ENCODE measurements at regions not wholly inside any gene's neighbourhood (a gene's known extent, or its start where the extent isn't known, plus 50 kb on each side); places are given as distances from the start of the nearest gene placed in this dataset.

DNA sequence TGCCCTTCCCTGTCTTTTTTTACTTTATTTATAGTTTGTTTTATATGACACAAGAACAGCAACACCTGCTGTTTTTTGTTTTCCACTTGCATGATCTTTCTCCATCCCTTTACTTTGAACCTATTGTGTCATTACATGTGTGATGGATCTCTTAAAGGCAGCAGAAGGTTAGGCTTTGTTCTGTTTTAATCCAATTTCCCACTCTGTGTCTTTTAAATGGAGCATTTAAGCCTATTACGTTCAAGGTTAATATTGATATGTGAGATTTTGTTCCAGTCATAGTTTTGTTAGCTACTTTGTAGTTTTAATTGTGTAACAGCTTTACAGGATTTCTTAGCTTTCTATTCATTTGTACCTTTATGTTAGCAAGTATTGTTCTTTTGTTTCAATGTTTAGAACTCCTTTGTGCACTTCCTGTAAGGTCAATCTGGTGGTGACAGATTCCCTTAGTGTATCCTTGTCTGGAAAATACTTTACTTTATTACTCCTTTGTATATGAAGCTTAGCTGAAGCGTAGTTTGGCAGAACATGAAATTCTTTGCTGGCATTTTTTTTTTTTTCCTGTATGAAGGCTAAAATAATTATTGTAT lies 1443.0 kb upstream of the LRRTM1 start:
- H3K9me3 ChIP-seq (ENCODE audit: insufficient read depth, low read length, severe bottlenecking), result no peaks in the 10 kb centered on the region
- no peaks in the 10 kb centered on the region for H3K4me1 ChIP-seq (ENCODE audit: insufficient read depth, low read length)
- H3K4me2 ChIP-seq (ENCODE audit: insufficient read depth, low read length), result no peak overlapping the region
- H3K36me3 ChIP-seq (ENCODE audit: insufficient read depth, low read length), result no peaks in the 10 kb centered on the region
- H3K79me2 ChIP-seq (ENCODE audit: insufficient read depth, low read length), result no peaks in the 10 kb centered on the region
- DNase-seq (no peak), ATAC-seq (ENCODE audit: insufficient read depth, low read depth) (no peak)
- no peak overlapping the region for H3K4me3 ChIP-seq (ENCODE audit: low read depth in 1 of 2, low read length in 2 of 2)
- no peak overlapping the region for H3K27ac ChIP-seq (ENCODE audit: low read length)
- TF ChIP-seq, protein P1, sequence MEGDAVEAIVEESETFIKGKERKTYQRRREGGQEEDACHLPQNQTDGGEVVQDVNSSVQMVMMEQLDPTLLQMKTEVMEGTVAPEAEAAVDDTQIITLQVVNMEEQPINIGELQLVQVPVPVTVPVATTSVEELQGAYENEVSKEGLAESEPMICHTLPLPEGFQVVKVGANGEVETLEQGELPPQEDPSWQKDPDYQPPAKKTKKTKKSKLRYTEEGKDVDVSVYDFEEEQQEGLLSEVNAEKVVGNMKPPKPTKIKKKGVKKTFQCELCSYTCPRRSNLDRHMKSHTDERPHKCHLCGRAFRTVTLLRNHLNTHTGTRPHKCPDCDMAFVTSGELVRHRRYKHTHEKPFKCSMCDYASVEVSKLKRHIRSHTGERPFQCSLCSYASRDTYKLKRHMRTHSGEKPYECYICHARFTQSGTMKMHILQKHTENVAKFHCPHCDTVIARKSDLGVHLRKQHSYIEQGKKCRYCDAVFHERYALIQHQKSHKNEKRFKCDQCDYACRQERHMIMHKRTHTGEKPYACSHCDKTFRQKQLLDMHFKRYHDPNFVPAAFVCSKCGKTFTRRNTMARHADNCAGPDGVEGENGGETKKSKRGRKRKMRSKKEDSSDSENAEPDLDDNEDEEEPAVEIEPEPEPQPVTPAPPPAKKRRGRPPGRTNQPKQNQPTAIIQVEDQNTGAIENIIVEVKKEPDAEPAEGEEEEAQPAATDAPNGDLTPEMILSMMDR (IDR thresholded peaks at IDR 0.05; ENCODE audit: borderline replicate concordance, extremely low read depth, low read length, poor library complexity, severe bottlenecking), result no peak
- TF ChIP-seq EZH2 (IDR thresholded peaks at IDR 0.05; ENCODE audit: borderline replicate concordance, low read depth, low read length, severe bottlenecking), result no peak
- no peak overlapping the region for H3K9ac ChIP-seq (ENCODE audit: low read depth, low read length)
- H3K27me3 ChIP-seq (ENCODE audit: insufficient read depth, low read length, poor library complexity), result no peaks in the 10 kb centered on the region
- H4K20me1 ChIP-seq (ENCODE audit: insufficient read depth, low read length), result no peaks in the 10 kb centered on the region
- H2AFZ ChIP-seq (ENCODE audit: low read depth, low read length), result no peak overlapping the region

DNA sequence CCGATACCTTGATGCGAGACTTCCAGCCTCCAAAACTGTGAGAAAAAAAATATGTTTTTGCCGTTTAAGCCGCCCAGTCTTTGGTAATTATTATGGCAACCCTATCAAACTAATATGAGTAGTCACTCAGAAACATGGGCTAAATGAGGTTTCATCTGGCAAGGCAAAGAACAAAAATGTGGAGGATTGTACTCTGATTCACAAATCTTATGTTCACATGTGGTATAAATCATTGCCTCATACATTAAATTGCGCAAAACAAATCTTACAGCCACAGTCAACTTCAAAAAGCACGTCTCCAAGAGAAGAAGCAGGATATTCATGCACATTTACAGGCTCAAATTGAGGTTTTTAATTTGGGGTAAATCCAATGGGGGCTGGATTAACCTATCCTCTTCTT lies 1435.4 kb upstream of the LRRTM1 start:
- no peaks in the 10 kb centered on the region for H3K36me3 ChIP-seq (ENCODE audit: insufficient read depth, low read length)
- TF ChIP-seq, protein P1 (IDR thresholded peaks at IDR 0.05; ENCODE audit: borderline replicate concordance, extremely low read depth, low read length, poor library complexity, severe bottlenecking), result no peak
- no peak for TF ChIP-seq EZH2 (IDR thresholded peaks at IDR 0.05; ENCODE audit: borderline replicate concordance, low read depth, low read length, severe bottlenecking)
- H3K27ac ChIP-seq (ENCODE audit: low read length), result no peak overlapping the region
- no peak overlapping the region for H3K9ac ChIP-seq (ENCODE audit: low read depth, low read length)
- H3K4me1 ChIP-seq (ENCODE audit: insufficient read depth, low read length), result no peaks in the 10 kb centered on the region
- H3K4me3 ChIP-seq (ENCODE audit: low read depth in 1 of 2, low read length in 2 of 2), result no peak overlapping the region
- no peak overlapping the region for H3K4me2 ChIP-seq (ENCODE audit: insufficient read depth, low read length)
- H2AFZ ChIP-seq (ENCODE audit: low read depth, low read length), result no peak overlapping the region
- no peak for ATAC-seq (ENCODE audit: insufficient read depth, low read depth)
- no peaks in the 10 kb centered on the region for H3K27me3 ChIP-seq (ENCODE audit: insufficient read depth, low read length, poor library complexity)
- H3K79me2 ChIP-seq (ENCODE audit: insufficient read depth, low read length), result no peaks in the 10 kb centered on the region
- no peaks in the 10 kb centered on the region for H4K20me1 ChIP-seq (ENCODE audit: insufficient read depth, low read length)
- no peak for DNase-seq
- H3K9me3 ChIP-seq (ENCODE audit: insufficient read depth, low read length, severe bottlenecking), result no peaks in the 10 kb centered on the region

DNA sequence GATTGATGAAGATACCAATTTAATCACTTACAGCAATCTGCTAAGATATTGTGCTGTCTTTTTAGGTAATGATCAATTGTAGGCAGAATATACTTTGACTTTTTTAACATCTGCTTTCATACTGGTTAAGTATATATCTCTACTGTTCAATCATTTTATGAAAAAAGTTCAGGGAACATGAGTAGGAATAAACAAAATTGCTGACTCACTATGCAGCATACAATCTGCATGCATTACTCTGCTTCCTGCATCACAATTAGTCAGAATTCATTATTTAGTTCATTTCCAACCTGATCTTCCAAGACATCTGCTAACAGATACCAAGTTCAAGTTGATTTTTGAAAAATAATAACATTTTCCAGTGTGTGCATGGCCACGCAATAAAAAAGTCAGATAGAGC lies 1430.4 kb upstream of the LRRTM1 start:
- Histone ChIP-seq H3K27ac (ENCODE audit: low read length) (no peak overlapping the region), H3K4me1 (ENCODE audit: insufficient read depth, low read length) (no peaks in the 10 kb centered on the region), H3K4me3 (ENCODE audit: low read depth in 1 of 2, low read length in 2 of 2) (no peak overlapping the region), H3K27me3 (ENCODE audit: insufficient read depth, low read length, poor library complexity) (no peaks in the 10 kb centered on the region), H4K20me1 (ENCODE audit: insufficient read depth, low read length) (no peaks in the 10 kb centered on the region), H3K9me3 (ENCODE audit: insufficient read depth, low read length, severe bottlenecking) (no peaks in the 10 kb centered on the region), H3K36me3 (ENCODE audit: insufficient read depth, low read length) (no peaks in the 10 kb centered on the region), H3K79me2 (ENCODE audit: insufficient read depth, low read length) (no peaks in the 10 kb centered on the region), H3K4me2 (ENCODE audit: insufficient read depth, low read length) (no peak overlapping the region), H2AFZ (ENCODE audit: low read depth, low read length) (no peak overlapping the region), H3K9ac (ENCODE audit: low read depth, low read length) (no peak overlapping the region)
- TF ChIP-seq EZH2 (IDR thresholded peaks at IDR 0.05; ENCODE audit: borderline replicate concordance, low read depth, low read length, severe bottlenecking), result no peak
- TF ChIP-seq, protein P1 (IDR thresholded peaks at IDR 0.05; ENCODE audit: borderline replicate concordance, extremely low read depth, low read length, poor library complexity, severe bottlenecking), result no peak
- DNase-seq (no peak), ATAC-seq (ENCODE audit: insufficient read depth, low read depth) (no peak)

DNA sequence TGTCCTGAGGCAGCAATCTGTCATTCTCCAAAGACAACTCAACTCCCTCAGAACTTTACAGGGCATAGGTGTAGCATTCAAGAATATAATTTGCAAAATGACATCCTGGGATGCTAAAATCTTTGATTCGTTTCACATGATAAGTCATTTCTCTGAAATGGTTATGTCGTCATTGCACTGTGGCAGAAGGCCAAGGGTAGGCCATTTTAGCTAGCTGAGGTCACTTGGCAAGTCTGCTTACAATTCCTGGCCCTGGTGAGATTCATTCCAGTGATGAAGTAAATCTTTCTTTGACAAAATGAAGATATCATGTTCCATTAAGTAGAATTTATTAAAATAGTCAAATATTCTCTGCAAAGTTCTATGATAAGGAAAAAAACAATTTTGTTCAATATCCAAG lies 1410.3 kb upstream of the LRRTM1 start:
- Histone ChIP-seq H3K79me2 (ENCODE audit: insufficient read depth, low read length) (no peaks in the 10 kb centered on the region), H4K20me1 (ENCODE audit: insufficient read depth, low read length) (no peaks in the 10 kb centered on the region), H2AFZ (ENCODE audit: low read depth, low read length) (no peak overlapping the region), H3K36me3 (ENCODE audit: insufficient read depth, low read length) (no peaks in the 10 kb centered on the region), H3K4me3 (ENCODE audit: low read depth in 1 of 2, low read length in 2 of 2) (no peak overlapping the region), H3K4me1 (ENCODE audit: insufficient read depth, low read length) (no peaks in the 10 kb centered on the region), H3K9ac (ENCODE audit: low read depth, low read length) (no peak overlapping the region), H3K9me3 (ENCODE audit: insufficient read depth, low read length, severe bottlenecking) (no peaks in the 10 kb centered on the region), H3K27me3 (ENCODE audit: insufficient read depth, low read length, poor library complexity) (no peaks in the 10 kb centered on the region), H3K4me2 (ENCODE audit: insufficient read depth, low read length) (no peak overlapping the region), H3K27ac (ENCODE audit: low read length) (no peak overlapping the region)
- DNase-seq, result no peak
- no peak for TF ChIP-seq EZH2 (IDR thresholded peaks at IDR 0.05; ENCODE audit: borderline replicate concordance, low read depth, low read length, severe bottlenecking)
- TF ChIP-seq, protein P1 (IDR thresholded peaks at IDR 0.05; ENCODE audit: borderline replicate concordance, extremely low read depth, low read length, poor library complexity, severe bottlenecking), result no peak
- no peak for ATAC-seq (ENCODE audit: insufficient read depth, low read depth)
